Anterior cingulate cortex (tissue), 58 donors: ENCODE measurements at regions not wholly inside any gene's neighbourhood (a gene's known extent, or its start where the extent isn't known, plus 50 kb on each side); places are given as distances from the start of the nearest gene placed in this dataset.

Source experiments
- DNase-seq, 58 donors: peaks; one replicate each; lab custom pipeline; 2025; lab: John Stamatoyannopoulos, UW

- DNase-seq: no peak
Measured at GRCh38 chr13:31923134-31923763, 108.3 kb upstream of the FRY start.

- no peak for DNase-seq
Measured at GRCh38 chr13:31925079-31925478, 106.5 kb upstream of the FRY start.

- DNase-seq: no peak
Measured at GRCh38 chr13:31927219-31927653, 104.3 kb upstream of the FRY start.

- DNase-seq: no peak
Measured at GRCh38 chr13:31929031-31929770, 102.4 kb upstream of the FRY start.

GRCh38 chr13:31930490-31930889 lies 101.1 kb upstream of the FRY start:
- DNase-seq: no peak

GRCh38 chr13:31930901-31931522 lies 100.6 kb upstream of the FRY start:
- no peak for DNase-seq

GRCh38 chr13:31937436-31937835 lies 94.1 kb upstream of the FRY start:
- no peak for DNase-seq

DNA sequence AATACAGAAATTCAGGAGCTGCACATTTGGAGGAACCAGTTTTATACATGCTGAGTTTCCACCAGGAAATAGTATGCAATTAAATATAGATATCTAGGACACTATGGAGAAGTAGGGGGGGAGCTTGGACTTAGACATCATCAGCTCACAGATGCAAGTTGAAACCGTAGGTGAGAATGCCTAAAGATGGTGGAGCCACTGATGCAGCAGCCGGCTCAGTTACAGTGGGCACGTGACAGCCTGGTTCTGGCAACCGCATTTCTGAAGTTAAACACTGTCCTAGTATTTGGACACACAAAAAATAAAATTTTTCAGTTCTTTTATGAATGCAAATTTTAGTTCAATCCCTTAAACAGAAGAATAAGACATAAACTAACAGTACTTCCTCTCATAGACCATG lies 91.5 kb upstream of the FRY start:
- DNase-seq: peak in 6 of 58 donors; percentile 1 to 38 (median 10)

- no peak for DNase-seq
Measured at GRCh38 chr13:31943591-31943990, 88.0 kb upstream of the FRY start.

DNA sequence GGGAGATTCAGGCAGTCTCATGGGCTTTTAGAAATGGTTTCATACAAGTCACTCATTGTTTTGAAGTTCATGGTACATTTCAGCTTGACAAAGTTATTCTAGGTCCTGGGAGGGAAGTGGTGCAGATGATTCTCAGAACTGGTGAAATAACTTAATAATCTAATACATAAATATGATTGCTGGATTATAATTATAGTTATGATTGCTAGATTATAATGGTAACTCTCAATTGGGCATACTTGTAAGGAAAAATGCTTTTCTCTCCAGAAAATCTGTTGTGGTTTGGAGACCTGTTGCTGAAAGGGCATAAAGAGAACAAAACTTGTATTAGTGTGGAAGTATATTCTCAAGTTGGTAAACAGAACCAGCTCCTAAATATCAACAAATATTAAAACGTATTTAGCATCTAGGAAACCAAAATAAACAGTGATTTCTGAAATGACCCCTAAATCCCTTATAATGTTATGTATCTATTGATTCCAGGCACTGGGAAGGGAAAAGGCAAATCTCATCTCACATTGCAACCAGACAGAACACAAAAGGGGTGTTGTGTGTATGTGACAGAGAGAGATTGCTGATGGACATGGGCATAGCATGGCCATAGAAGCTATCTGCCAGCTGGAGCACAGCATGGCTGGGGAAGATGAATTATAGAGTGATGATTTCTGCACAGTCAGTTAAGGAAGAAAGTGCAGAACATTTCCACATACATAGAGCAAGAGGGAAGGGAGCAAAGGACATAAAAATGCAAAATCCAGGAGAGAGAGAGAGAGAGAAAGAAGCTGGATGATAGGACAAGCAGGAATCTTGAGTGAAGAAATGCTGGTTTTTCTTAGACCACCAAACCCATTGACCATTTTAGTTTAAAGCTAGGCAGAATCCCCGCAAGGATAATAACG lies 87.1 kb upstream of the FRY start:
- no peak for DNase-seq

GRCh38 chr13:31945202-31945961 lies 86.2 kb upstream of the FRY start:
- peak in 37 of 58 donors; percentile 1 to 72 (median 20) for DNase-seq

- DNase-seq: no peak
Measured at GRCh38 chr13:31946091-31946770, 85.3 kb upstream of the FRY start.

DNA sequence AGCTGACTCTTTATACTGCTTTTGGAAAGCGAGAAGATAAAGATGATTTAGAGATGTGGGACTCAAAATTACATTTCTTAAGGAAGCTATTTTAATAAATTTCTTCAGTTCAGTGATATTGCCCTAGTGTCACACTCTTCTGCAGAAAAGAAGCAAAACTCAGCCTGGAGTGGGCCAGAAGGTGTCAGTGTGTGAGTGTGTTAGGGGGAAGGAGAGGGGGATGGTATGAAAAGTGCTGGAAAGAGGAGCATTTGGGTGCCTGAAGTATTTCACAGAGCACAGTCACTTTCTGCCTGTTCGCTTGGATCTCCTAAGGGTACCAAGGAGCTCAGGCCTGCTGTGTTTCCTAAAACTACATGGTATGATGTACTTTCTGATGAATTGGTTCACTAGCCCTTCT lies 84.5 kb upstream of the FRY start:
- no peak for DNase-seq

DNA sequence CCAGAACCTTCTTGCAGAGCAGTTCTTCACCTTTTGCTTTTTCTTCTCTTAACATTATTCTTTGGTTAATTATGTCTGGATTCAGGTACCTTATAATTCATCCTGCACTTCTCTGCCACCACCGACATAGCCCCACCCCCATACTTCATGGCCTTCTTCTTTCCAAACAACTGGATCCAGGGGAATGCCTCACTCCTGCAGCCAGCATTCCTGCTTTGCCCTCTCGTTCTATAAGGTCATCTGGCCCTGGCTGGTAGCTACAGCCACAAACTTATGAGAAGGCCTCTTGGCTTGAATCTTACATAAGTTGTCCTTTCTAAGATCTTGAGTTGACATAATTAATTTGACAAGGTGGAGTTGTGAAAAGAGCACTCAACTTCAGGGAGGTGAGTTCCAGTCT lies 84.1 kb upstream of the FRY start:
- no peak for DNase-seq

- no peak for DNase-seq
Measured at GRCh38 chr13:31949486-31949885, 82.1 kb upstream of the FRY start.

DNA sequence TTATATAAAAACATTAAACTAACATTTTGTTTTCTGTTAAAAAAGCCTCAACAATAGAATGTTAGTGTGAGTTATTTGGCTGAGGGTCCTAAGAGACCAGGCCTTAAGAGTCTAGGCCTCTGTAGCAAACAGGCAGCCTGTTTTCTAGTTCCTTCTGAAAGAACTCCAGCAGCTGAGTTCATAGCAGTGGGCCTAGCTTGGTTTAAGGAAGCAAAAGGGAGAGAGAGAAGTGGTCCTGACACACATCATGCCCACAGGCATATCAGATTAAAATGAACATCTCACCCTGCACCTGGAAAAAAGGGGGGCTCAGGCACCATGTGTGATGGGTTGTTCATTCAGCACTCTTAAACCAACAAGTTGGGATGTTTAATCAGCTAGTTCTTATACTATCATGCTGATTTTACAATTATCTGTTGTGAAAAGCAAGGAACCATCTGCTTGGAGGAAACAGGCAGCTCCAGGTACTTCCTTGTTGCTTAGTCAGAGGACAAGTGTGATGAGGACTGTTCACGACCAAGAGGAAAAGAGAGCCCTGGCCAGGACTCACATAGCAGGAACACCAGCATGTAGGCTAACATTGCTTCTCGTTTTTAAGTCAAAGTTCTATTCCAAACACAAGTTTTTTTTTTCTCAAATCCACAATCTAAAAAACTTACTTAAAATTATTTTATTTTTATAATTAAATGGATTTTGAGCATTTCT lies 81.3 kb upstream of the FRY start:
- no peak for DNase-seq

DNA sequence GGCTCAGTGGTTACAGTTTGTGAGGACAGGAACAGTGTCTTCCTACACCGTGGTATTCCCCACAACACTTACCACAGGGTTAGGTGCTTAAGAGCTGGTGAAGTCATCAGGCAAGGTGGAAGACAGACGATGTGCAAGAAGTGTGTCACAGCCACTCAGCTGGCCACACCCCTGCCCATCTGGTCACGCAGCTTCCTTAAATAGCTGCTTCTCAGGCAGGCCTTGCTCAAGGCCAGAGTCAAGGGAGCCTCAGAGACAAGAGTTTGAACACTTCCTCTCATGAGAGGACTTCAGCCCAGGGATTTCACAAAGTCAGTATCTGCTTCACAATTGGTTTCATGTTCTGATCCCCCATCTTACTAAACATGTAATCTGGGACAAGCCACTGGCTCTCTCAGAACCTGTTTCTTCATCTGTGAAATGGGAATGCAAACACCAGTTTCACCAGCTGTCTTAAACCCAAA lies 80.3 kb upstream of the FRY start:
- peak in 3 of 58 donors; percentile 2 to 20 (median 9) for DNase-seq

DNA sequence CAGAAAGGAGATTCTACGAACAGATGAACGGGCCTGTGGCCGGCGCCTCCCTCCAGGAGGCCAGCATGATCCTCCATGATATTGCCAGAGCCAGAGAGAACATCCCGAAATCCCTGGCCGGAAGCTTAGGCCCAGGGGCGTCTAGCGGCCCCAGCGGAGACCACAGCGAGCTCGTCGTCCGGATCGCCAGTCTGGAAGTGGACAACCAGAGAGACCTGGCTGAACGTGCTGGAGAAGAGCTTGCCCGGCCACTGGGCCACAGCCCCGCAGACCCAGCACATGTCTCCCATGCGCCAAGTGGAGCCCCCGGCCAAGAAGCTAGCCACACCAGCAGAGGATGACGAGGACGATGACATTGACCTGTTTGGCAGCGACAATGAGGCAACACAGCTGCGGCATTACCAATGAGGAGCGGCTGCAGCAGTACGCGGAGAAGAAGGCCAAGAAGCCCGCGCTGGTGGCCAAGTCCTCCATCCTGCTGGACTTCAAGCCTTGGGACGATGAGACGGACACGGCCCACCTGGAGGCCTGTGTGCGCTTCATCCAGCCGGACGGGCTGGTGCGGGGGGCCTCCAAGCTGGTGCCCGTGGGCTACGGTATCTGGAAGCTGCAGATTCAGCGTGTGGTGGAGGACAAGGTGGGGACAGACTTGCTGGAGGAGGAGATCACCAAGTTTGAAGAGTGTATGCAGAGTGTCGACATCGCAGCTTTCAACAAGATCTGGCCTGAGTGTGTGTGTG lies 78.8 kb upstream of the FRY start:
- DNase-seq: no peak
